Stimulated activated CD4-positive, alpha-beta T cell treated with anti-CD3 and anti-CD28 coated beads, TNF-alpha, amount 100 ng/mL, for 24 hours (primary cell): ENCODE measurements at regions not wholly inside any gene's neighbourhood (a gene's known extent, or its start where the extent isn't known, plus 50 kb on each side); places are given as distances from the start of the nearest gene placed in this dataset.

ENCODE experiments used
- DNase-seq, 3 experiments: peaks; one replicate each; pipeline ENCODE4 v3.0.0-alpha.2; 2020; ENCODE audit warnings: low read depth in 3 of 3

- no peak for DNase-seq
These were observed 421.8 kb downstream of the HNRNPD start for GRCh38 chr4:81951891-81952455.

- DNase-seq: no peak
These were observed 426.8 kb downstream of the HNRNPD start for GRCh38 chr4:81946996-81947395.

GRCh38 chr4:81930506-81931238 lies 443.1 kb downstream of the HNRNPD start:
- no peak for DNase-seq

GRCh38 chr4:81923140-81923539 lies 450.7 kb downstream of the HNRNPD start:
- no peak for DNase-seq

GRCh38 chr4:81922313-81922712 lies 450.6 kb upstream of the RASGEF1B start:
- no peak for DNase-seq

- no peak for DNase-seq
These were observed 450.0 kb upstream of the RASGEF1B start for GRCh38 chr4:81921751-81922159.

- no peak for DNase-seq
These were observed 448.1 kb upstream of the RASGEF1B start for GRCh38 chr4:81919810-81920209.

GRCh38 chr4:81919223-81919622 lies 447.5 kb upstream of the RASGEF1B start:
- no peak for DNase-seq

- no peak for DNase-seq
These were observed 443.7 kb upstream of the RASGEF1B start for GRCh38 chr4:81915430-81915829.

GRCh38 chr4:81914623-81915022 lies 442.9 kb upstream of the RASGEF1B start:
- no peak for DNase-seq

- peak; percentile 30 to 42 (median 36) for DNase-seq
These were observed 441.7 kb upstream of the RASGEF1B start for GRCh38 chr4:81913427-81913879.

GRCh38 chr4:81912376-81913030 lies 440.8 kb upstream of the RASGEF1B start:
- no peak for DNase-seq

GRCh38 chr4:81906905-81907304 lies 435.2 kb upstream of the RASGEF1B start:
- no peak for DNase-seq

- no peak for DNase-seq
These were observed 434.3 kb upstream of the RASGEF1B start for GRCh38 chr4:81905971-81906370.

- DNase-seq: no peak
These were observed 432.4 kb upstream of the RASGEF1B start for GRCh38 chr4:81904121-81904520.

- DNase-seq: no peak
These were observed 431.5 kb upstream of the RASGEF1B start for GRCh38 chr4:81903212-81903611.

- DNase-seq: no peak
These were observed 427.3 kb upstream of the RASGEF1B start for GRCh38 chr4:81898862-81899504.

- no peak for DNase-seq
These were observed 425.2 kb upstream of the RASGEF1B start for GRCh38 chr4:81896936-81897335.

GRCh38 chr4:81891005-81891996 lies 419.6 kb upstream of the RASGEF1B start:
- DNase-seq: no peak

- no peak for DNase-seq
These were observed 413.3 kb upstream of the RASGEF1B start for GRCh38 chr4:81884986-81885385.
